ENCODE measurements at regions not wholly inside any gene's neighbourhood (a gene's known extent, or its start where the extent isn't known, plus 50 kb on each side); places are given as distances from the start of the nearest gene placed in this dataset.
"Not testable (repeated sequence)": the region's sequence is repeated elsewhere in the genome, so short reads cannot be mapped to it uniquely, and the experiment has no call there.

DNA sequence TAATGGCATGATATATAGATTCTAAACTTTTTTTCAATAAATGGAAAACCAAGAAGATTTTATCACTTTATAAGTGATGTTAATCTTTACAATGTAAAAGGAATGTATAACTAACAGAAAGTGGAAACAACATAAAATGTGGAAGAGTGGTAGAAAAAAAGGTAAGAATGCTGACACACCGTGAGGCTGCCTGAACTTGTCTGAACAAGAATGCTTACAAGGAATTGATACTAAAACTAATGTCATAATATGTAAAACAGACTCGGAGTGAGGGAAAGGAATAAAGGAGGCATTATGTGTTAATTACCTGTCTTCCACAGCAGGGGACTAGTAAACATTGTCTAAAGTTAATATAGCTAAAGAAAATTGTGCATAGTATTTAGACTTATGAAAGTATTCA is 958.8 kb upstream of the TMEFF2 start:
- no TSS peak for BruUV-seq (replicated peaks)
- no peaks in the 10 kb centered on the region for H3K9me3 ChIP-seq (ENCODE audit: control insufficient read depth in 1 of 2, insufficient read depth in 1 of 2, low read depth in 1 of 2, low read length in 2 of 2)
- H3K9ac ChIP-seq (ENCODE audit: low read length) = no peak overlapping the region
- no peaks in the 10 kb centered on the region for H3K79me2 ChIP-seq (ENCODE audit: insufficient read depth, low read length)
- ChIA-PET CTCF (no interaction called here), RAD21 (ENCODE audit: low non-redundant PET in 1 of 2, low total read pairs in 2 of 2, uncharacterized antibody in 2 of 2, unreplicated experiment in 2 of 2) (no interaction called here), POLR2A (no interaction called here)
- H2AFZ ChIP-seq (ENCODE audit: low read depth, low read length, poor library complexity, severe bottlenecking) = no peak overlapping the region
- no peak for ATAC-seq
- H4K20me1 ChIP-seq (ENCODE audit: insufficient read depth) = no peaks in the 10 kb centered on the region
- TF ChIP-seq ELF1 (IDR thresholded peaks at IDR 0.05; ENCODE audit: borderline replicate concordance, low read depth) = no peak
- TF ChIP-seq, protein P1, sequence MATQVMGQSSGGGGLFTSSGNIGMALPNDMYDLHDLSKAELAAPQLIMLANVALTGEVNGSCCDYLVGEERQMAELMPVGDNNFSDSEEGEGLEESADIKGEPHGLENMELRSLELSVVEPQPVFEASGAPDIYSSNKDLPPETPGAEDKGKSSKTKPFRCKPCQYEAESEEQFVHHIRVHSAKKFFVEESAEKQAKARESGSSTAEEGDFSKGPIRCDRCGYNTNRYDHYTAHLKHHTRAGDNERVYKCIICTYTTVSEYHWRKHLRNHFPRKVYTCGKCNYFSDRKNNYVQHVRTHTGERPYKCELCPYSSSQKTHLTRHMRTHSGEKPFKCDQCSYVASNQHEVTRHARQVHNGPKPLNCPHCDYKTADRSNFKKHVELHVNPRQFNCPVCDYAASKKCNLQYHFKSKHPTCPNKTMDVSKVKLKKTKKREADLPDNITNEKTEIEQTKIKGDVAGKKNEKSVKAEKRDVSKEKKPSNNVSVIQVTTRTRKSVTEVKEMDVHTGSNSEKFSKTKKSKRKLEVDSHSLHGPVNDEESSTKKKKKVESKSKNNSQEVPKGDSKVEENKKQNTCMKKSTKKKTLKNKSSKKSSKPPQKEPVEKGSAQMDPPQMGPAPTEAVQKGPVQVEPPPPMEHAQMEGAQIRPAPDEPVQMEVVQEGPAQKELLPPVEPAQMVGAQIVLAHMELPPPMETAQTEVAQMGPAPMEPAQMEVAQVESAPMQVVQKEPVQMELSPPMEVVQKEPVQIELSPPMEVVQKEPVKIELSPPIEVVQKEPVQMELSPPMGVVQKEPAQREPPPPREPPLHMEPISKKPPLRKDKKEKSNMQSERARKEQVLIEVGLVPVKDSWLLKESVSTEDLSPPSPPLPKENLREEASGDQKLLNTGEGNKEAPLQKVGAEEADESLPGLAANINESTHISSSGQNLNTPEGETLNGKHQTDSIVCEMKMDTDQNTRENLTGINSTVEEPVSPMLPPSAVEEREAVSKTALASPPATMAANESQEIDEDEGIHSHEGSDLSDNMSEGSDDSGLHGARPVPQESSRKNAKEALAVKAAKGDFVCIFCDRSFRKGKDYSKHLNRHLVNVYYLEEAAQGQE (IDR thresholded peaks at IDR 0.05; ENCODE audit: low read depth) = no peak
- TF ChIP-seq TCF7L2 (IDR thresholded peaks at IDR 0.05; ENCODE audit: borderline replicate concordance, extremely low read depth, insufficient read depth, insufficient read length) = no peak
- TF ChIP-seq SIN3A (IDR thresholded peaks at IDR 0.05; ENCODE audit: low read depth) = no peak
- no peak for TF ChIP-seq CEBPB (IDR thresholded peaks at IDR 0.05; ENCODE audit: low read depth)
- intact Hi-C loops (cut with micrococcal nuclease) = no loop called here
- H3K9me2 ChIP-seq (ENCODE audit: insufficient read depth) = no peaks in the 10 kb centered on the region
- H3K4me2 ChIP-seq (ENCODE audit: low read length) = no peak overlapping the region
- no peaks in the 10 kb centered on the region for H3K36me3 ChIP-seq (ENCODE audit: control insufficient read depth in 1 of 2, insufficient read depth in 2 of 2, low read length in 2 of 2)
- DNase-seq (ENCODE audit: low read depth, low spot score) = no peak
- no peaks in the 10 kb centered on the region for H3K27me3 ChIP-seq (ENCODE audit: insufficient read depth, low read length)
- no peaks in the 10 kb centered on the region for H3K4me1 ChIP-seq (ENCODE audit: control insufficient read depth in 1 of 2, insufficient read depth in 2 of 2, low read length in 2 of 2)
- H3K4me3 ChIP-seq (replicated peaks in 1 of 2; ENCODE audit: low read depth in 1 of 2, low read length in 2 of 2) = no peak overlapping the region
- no peak overlapping the region for H3K27ac ChIP-seq (ENCODE audit: low read depth, low read length)

DNA sequence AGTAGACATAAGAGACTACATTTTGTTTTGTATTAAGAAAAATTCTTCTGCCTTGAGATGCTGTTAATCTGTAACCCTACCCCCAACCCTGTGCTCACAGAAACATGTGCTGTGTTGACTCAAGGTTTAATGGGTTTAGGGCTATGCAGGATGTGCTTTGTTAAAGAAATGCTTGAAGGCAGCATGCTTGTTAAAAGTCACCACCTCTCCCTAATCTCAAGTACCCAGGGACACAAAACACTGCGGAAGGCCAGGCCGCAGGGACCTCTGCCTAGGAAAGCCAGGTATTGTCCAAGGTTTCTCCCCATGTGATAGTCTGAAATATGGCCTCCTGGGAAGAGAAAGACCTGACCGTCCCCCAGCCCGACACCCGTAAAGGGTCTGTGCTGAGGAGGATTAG is 947.7 kb upstream of the TMEFF2 start:
- H2AFZ ChIP-seq (ENCODE audit: low read depth, low read length, poor library complexity, severe bottlenecking); H4K20me1 ChIP-seq (ENCODE audit: insufficient read depth); H3K27ac ChIP-seq (ENCODE audit: low read depth, low read length); BruUV-seq (replicated peaks); H3K4me3 ChIP-seq (replicated peaks in 1 of 2; ENCODE audit: low read depth in 1 of 2, low read length in 2 of 2); H3K27me3 ChIP-seq (ENCODE audit: insufficient read depth, low read length); H3K9ac ChIP-seq (ENCODE audit: low read length); DNase-seq (ENCODE audit: low read depth, low spot score); H3K9me2 ChIP-seq (ENCODE audit: insufficient read depth); H3K9me3 ChIP-seq (ENCODE audit: control insufficient read depth in 1 of 2, insufficient read depth in 1 of 2, low read depth in 1 of 2, low read length in 2 of 2); CTCF ChIA-PET; intact Hi-C loops (cut with micrococcal nuclease); POLR2A ChIA-PET; H3K4me1 ChIP-seq (ENCODE audit: control insufficient read depth in 1 of 2, insufficient read depth in 2 of 2, low read length in 2 of 2); H3K4me2 ChIP-seq (ENCODE audit: low read length); H3K36me3 ChIP-seq (ENCODE audit: control insufficient read depth in 1 of 2, insufficient read depth in 2 of 2, low read length in 2 of 2); H3K79me2 ChIP-seq (ENCODE audit: insufficient read depth, low read length); ATAC-seq; RAD21 ChIA-PET (ENCODE audit: low non-redundant PET in 1 of 2, low total read pairs in 2 of 2, uncharacterized antibody in 2 of 2, unreplicated experiment in 2 of 2): not testable (repeated sequence)

All from HCT116 (cell line).